WTC11 (cell line): ENCODE measurements at regions not wholly inside any gene's neighbourhood (a gene's known extent, or its start where the extent isn't known, plus 50 kb on each side); places are given as distances from the start of the nearest gene placed in this dataset.

Experiments used
- ATAC-seq: fragments of 200-7000 bp; cut with Tn5 transposase; 2 replicates; pipeline ENCODE4 v1.10.0; 2021; ENCODE audit warnings: mild to moderate bottlenecking, moderate library complexity
- CTCF ChIA-PET: fragments of 300-600 bp; sonication (Branson Sonifier 250); formaldehyde crosslinking; loops from one replicate; lab custom pipeline; 2021; ENCODE audit warnings: antibody characterized with exemption; lab: Charles Lee
- POLR2A ChIA-PET: fragments of 350-600 bp; sonication (Branson Sonifier 250); formaldehyde crosslinking; loops from one replicate; lab custom pipeline; 2021; ENCODE audit warnings: antibody characterized with exemption; lab: Charles Lee
- DNase-seq: peaks from one replicate; pipeline ENCODE4 v3.0.0; 2021; ENCODE audit warnings: low spot score
- H3K27ac Mint-ChIP-seq: 2 replicates; pipeline ENCODE4 v1.8.0; 2021; ENCODE audit warnings: mixed read lengths
- H3K27me3 Mint-ChIP-seq: 2 replicates; pipeline ENCODE4 v1.8.0; 2021; ENCODE audit warnings: low read depth, mild to moderate bottlenecking, moderate library complexity, mixed read lengths
- H3K36me3 Mint-ChIP-seq: 2 replicates; pipeline ENCODE4 v1.8.0; 2021; ENCODE audit warnings: mixed read lengths
- H3K4me1 Mint-ChIP-seq: 2 replicates; pipeline ENCODE4 v1.8.0; 2022; ENCODE audit warnings: mixed read lengths
- H3K4me3 Mint-ChIP-seq: 2 replicates; pipeline ENCODE4 v1.8.0; 2021; ENCODE audit warnings: mild to moderate bottlenecking, moderate library complexity, mixed read lengths
- H3K9me3 Mint-ChIP-seq: 2 replicates; pipeline ENCODE4 v1.8.0; 2021; ENCODE audit warnings: mixed read lengths
- E2F1 ChIP-seq: sonication (generic); formaldehyde crosslinking; IDR thresholded peaks from 2 replicates; pipeline ENCODE4 v1.8.0; 2022; ENCODE audit warnings: mild to moderate bottlenecking, missing genetic modification reagents
- FOXJ3 ChIP-seq: sonication (generic); formaldehyde crosslinking; IDR thresholded peaks from 2 replicates; pipeline ENCODE4 v1.9.0; 2021; ENCODE audit warnings: missing genetic modification reagents, mild to moderate bottlenecking, borderline replicate concordance
- MXD4 ChIP-seq: fragments of 250-450 bp; sonication (Bioruptor Pico); IDR thresholded peaks from 2 replicates; pipeline ENCODE4 v1.8.0; 2021; ENCODE audit warnings: mild to moderate bottlenecking, moderate library complexity, borderline replicate concordance
- MYBL2 ChIP-seq: sonication (generic); formaldehyde crosslinking; IDR thresholded peaks from 2 replicates; pipeline ENCODE4 v1.8.1; 2023; ENCODE audit warnings: mild to moderate bottlenecking, moderate library complexity, missing genetic modification reagents
- NFATC4 ChIP-seq: fragments of 250-450 bp; sonication (Bioruptor Pico); IDR thresholded peaks from 2 replicates; pipeline ENCODE4 v1.9.0; 2021; ENCODE audit warnings: mild to moderate bottlenecking
- NR1H2 ChIP-seq: sonication (generic); formaldehyde crosslinking; IDR thresholded peaks from 2 replicates; pipeline ENCODE4 v1.9.0; 2021; ENCODE audit warnings: mild to moderate bottlenecking, moderate library complexity, missing genetic modification reagents
- NR3C1 ChIP-seq: sonication (generic); formaldehyde crosslinking; conservative IDR thresholded peaks from 2 replicates; pipeline ENCODE4 v1.8.1; 2023; ENCODE audit warnings: low read depth, mild to moderate bottlenecking, missing genetic modification reagents
- TEAD4 ChIP-seq: sonication (generic); formaldehyde crosslinking; IDR thresholded peaks from 2 replicates; pipeline ENCODE4 v1.8.0; 2022; ENCODE audit warnings: mild to moderate bottlenecking, missing genetic modification reagents
- TF ChIP-seq, protein P1 (sequence below): sonication (generic); formaldehyde crosslinking; conservative IDR thresholded peaks from 2 replicates; pipeline ENCODE4 v1.8.1; 2022; ENCODE audit warnings: mild to moderate bottlenecking, missing genetic modification reagents
- TF ChIP-seq, protein P2 (sequence below): fragments of 250-450 bp; sonication (Bioruptor Pico); IDR thresholded peaks from 2 replicates; pipeline ENCODE4 v1.9.0; 2021; ENCODE audit warnings: mild to moderate bottlenecking
- TF ChIP-seq, protein P3 (sequence below): sonication (generic); formaldehyde crosslinking; IDR thresholded peaks from 2 replicates; pipeline ENCODE4 v1.8.1; 2023; ENCODE audit warnings: mild to moderate bottlenecking, missing genetic modification reagents, moderate library complexity
- TF ChIP-seq, protein P4 (sequence below): sonication (generic); formaldehyde crosslinking; IDR thresholded peaks from 2 replicates; pipeline ENCODE4 v1.8.1; 2023; ENCODE audit warnings: mild to moderate bottlenecking, missing genetic modification reagents
- TF ChIP-seq, protein P5 (sequence below): sonication (generic); formaldehyde crosslinking; IDR thresholded peaks from 2 replicates; pipeline ENCODE4 v1.8.1; 2023; ENCODE audit warnings: mild to moderate bottlenecking, moderate library complexity, missing genetic modification reagents
- TF ChIP-seq, protein P6 (sequence below): sonication (generic); formaldehyde crosslinking; IDR thresholded peaks from 2 replicates; pipeline ENCODE4 v1.8.1; 2022; ENCODE audit warnings: mild to moderate bottlenecking, missing genetic modification reagents, moderate library complexity, borderline replicate concordance
- TF ChIP-seq, protein P7 (sequence below): sonication (generic); formaldehyde crosslinking; IDR thresholded peaks from 2 replicates; pipeline ENCODE4 v1.8.1; 2023; ENCODE audit warnings: mild to moderate bottlenecking, missing genetic modification reagents, borderline replicate concordance
- TF ChIP-seq, protein P8 (sequence below): fragments of 250-450 bp; sonication (Bioruptor Pico); IDR thresholded peaks from 2 replicates; pipeline ENCODE4 v1.8.0; 2021; ENCODE audit warnings: mild to moderate bottlenecking
- TF ChIP-seq, protein P9 (sequence below): sonication (generic); formaldehyde crosslinking; IDR thresholded peaks from 2 replicates; pipeline ENCODE4 v1.8.0; 2022; ENCODE audit warnings: mild to moderate bottlenecking, missing genetic modification reagents

DNA sequence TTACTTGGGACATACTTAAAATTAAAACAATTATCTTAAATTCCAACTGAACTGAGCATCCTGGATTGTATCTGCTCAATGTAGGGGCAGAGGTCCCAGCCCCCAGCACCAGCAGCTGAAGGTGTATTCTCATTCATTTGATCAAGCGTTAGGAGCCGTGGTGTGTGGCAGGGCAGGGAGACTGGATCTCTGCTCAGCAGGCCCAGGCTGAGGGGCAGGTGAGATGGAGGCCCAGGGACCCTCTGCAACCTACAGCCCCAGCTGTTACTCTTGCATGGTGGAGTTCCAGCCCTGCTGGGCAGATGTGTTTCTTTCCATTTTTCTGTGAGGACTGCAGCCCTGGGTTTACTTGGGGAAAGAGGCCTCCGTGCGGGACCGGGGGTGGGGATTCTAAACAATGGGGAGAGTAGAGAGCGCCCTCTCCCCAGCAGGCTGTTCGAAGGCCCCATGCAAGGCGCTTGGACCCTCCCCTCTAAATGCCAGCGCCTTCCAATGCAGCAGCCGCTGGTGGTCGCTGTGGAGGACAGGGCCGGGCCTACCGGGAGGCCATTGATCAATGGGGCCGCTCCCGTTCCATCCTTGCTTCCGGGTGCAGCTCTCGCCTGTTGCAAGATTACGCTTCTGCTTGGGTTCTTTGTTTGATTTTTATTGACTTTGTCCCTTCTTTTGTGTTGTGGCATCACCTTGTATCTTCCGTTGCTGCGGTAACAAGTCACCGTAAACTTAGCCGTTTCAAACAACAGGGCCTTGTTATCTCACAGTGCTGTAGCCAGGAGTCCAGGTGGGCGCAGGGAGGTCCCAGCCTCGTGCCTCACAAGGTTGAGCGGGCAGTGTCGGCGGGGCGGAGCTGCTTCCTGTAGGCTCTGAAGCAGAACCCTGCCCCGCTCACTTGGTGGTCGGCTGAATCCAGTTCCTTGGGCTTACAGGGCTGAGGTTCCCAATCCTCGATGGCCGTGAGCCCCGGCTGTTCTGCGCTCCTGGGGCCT lies 134.8 kb upstream of the PHACTR3 start:
- Mint-ChIP-seq H3K4me3 (no peak overlapping the region), H3K4me1 (peaks cover 17% of the 10 kb centered on the region), H3K27ac (no peak overlapping the region), H3K9me3 (peaks cover 13% of the 10 kb centered on the region), H3K36me3 (peaks cover 7% of the 10 kb centered on the region), H3K27me3 (peaks cover 7% of the 10 kb centered on the region)
- ATAC-seq, result peak; percentile 86
- ChIA-PET POLR2A (no interaction called here), CTCF (interaction anchor here (0.9 to 2.5 kb wide), 3 partner anchors 13 to 26 kb away, joined by 3 to 13 read pairs (median 6); no protein-coding TSS in a partner anchor)
- no peak for TF ChIP-seq MYBL2 (CRISPR knock-in tag)
- TF ChIP-seq MXD4 (CRISPR knock-in tag), result no peak
- TF ChIP-seq FOXJ3, result no peak
- no peak for TF ChIP-seq NR3C1 (CRISPR knock-in tag)
- TF ChIP-seq, protein P1, sequence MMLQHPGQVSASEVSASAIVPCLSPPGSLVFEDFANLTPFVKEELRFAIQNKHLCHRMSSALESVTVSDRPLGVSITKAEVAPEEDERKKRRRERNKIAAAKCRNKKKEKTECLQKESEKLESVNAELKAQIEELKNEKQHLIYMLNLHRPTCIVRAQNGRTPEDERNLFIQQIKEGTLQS (CRISPR knock-in tag), result no peak
- TF ChIP-seq, protein P2, sequence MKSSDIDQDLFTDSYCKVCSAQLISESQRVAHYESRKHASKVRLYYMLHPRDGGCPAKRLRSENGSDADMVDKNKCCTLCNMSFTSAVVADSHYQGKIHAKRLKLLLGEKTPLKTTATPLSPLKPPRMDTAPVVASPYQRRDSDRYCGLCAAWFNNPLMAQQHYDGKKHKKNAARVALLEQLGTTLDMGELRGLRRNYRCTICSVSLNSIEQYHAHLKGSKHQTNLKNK (CRISPR knock-in tag), result no peak
- TF ChIP-seq NFATC4 (CRISPR knock-in tag), result no peak
- TF ChIP-seq, protein P3, sequence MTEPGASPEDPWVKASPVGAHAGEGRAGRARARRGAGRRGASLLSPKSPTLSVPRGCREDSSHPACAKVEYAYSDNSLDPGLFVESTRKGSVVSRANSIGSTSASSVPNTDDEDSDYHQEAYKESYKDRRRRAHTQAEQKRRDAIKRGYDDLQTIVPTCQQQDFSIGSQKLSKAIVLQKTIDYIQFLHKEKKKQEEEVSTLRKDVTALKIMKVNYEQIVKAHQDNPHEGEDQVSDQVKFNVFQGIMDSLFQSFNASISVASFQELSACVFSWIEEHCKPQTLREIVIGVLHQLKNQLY (CRISPR knock-in tag), result no peak
- TF ChIP-seq, protein P4, sequence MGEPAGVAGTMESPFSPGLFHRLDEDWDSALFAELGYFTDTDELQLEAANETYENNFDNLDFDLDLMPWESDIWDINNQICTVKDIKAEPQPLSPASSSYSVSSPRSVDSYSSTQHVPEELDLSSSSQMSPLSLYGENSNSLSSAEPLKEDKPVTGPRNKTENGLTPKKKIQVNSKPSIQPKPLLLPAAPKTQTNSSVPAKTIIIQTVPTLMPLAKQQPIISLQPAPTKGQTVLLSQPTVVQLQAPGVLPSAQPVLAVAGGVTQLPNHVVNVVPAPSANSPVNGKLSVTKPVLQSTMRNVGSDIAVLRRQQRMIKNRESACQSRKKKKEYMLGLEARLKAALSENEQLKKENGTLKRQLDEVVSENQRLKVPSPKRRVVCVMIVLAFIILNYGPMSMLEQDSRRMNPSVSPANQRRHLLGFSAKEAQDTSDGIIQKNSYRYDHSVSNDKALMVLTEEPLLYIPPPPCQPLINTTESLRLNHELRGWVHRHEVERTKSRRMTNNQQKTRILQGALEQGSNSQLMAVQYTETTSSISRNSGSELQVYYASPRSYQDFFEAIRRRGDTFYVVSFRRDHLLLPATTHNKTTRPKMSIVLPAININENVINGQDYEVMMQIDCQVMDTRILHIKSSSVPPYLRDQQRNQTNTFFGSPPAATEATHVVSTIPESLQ (CRISPR knock-in tag), result no peak
- TF ChIP-seq NR1H2 (CRISPR knock-in tag), result no peak
- TF ChIP-seq, protein P5, sequence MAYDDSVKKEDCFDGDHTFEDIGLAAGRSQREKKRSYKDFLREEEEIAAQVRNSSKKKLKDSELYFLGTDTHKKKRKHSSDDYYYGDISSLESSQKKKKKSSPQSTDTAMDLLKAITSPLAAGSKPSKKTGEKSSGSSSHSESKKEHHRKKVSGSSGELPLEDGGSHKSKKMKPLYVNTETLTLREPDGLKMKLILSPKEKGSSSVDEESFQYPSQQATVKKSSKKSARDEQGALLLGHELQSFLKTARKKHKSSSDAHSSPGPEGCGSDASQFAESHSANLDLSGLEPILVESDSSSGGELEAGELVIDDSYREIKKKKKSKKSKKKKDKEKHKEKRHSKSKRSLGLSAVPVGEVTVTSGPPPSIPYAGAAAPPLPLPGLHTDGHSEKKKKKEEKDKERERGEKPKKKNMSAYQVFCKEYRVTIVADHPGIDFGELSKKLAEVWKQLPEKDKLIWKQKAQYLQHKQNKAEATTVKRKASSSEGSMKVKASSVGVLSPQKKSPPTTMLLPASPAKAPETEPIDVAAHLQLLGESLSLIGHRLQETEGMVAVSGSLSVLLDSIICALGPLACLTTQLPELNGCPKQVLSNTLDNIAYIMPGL (CRISPR knock-in tag), result no peak
- no peak for TF ChIP-seq TEAD4
- TF ChIP-seq, protein P6, sequence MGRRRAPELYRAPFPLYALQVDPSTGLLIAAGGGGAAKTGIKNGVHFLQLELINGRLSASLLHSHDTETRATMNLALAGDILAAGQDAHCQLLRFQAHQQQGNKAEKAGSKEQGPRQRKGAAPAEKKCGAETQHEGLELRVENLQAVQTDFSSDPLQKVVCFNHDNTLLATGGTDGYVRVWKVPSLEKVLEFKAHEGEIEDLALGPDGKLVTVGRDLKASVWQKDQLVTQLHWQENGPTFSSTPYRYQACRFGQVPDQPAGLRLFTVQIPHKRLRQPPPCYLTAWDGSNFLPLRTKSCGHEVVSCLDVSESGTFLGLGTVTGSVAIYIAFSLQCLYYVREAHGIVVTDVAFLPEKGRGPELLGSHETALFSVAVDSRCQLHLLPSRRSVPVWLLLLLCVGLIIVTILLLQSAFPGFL (CRISPR knock-in tag), result no peak
- TF ChIP-seq, protein P7, sequence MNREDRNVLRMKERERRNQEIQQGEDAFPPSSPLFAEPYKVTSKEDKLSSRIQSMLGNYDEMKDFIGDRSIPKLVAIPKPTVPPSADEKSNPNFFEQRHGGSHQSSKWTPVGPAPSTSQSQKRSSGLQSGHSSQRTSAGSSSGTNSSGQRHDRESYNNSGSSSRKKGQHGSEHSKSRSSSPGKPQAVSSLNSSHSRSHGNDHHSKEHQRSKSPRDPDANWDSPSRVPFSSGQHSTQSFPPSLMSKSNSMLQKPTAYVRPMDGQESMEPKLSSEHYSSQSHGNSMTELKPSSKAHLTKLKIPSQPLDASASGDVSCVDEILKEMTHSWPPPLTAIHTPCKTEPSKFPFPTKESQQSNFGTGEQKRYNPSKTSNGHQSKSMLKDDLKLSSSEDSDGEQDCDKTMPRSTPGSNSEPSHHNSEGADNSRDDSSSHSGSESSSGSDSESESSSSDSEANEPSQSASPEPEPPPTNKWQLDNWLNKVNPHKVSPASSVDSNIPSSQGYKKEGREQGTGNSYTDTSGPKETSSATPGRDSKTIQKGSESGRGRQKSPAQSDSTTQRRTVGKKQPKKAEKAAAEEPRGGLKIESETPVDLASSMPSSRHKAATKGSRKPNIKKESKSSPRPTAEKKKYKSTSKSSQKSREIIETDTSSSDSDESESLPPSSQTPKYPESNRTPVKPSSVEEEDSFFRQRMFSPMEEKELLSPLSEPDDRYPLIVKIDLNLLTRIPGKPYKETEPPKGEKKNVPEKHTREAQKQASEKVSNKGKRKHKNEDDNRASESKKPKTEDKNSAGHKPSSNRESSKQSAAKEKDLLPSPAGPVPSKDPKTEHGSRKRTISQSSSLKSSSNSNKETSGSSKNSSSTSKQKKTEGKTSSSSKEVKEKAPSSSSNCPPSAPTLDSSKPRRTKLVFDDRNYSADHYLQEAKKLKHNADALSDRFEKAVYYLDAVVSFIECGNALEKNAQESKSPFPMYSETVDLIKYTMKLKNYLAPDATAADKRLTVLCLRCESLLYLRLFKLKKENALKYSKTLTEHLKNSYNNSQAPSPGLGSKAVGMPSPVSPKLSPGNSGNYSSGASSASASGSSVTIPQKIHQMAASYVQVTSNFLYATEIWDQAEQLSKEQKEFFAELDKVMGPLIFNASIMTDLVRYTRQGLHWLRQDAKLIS (CRISPR knock-in tag), result no peak
- TF ChIP-seq, protein P8, sequence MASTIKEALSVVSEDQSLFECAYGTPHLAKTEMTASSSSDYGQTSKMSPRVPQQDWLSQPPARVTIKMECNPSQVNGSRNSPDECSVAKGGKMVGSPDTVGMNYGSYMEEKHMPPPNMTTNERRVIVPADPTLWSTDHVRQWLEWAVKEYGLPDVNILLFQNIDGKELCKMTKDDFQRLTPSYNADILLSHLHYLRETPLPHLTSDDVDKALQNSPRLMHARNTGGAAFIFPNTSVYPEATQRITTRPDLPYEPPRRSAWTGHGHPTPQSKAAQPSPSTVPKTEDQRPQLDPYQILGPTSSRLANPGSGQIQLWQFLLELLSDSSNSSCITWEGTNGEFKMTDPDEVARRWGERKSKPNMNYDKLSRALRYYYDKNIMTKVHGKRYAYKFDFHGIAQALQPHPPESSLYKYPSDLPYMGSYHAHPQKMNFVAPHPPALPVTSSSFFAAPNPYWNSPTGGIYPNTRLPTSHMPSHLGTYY (CRISPR knock-in tag), result no peak
- no peak for TF ChIP-seq E2F1 (CRISPR knock-in tag)
- TF ChIP-seq, protein P9, sequence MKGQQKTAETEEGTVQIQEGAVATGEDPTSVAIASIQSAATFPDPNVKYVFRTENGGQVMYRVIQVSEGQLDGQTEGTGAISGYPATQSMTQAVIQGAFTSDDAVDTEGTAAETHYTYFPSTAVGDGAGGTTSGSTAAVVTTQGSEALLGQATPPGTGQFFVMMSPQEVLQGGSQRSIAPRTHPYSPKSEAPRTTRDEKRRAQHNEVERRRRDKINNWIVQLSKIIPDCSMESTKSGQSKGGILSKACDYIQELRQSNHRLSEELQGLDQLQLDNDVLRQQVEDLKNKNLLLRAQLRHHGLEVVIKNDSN (CRISPR knock-in tag), result no peak
- DNase-seq, result peak; percentile 48
